ENCODE measurements at regions not wholly inside any gene's neighbourhood (a gene's known extent, or its start where the extent isn't known, plus 50 kb on each side); places are given as distances from the start of the nearest gene placed in this dataset.
"Not testable (repeated sequence)": the region's sequence is repeated elsewhere in the genome, so short reads cannot be mapped to it uniquely, and the experiment has no call there.

- no peak for DNase-seq (ENCODE audit: low spot score)
Measured at GRCh38 chr16:60137891-60138290, 1403.8 kb upstream of the GOT2 start.

- DNase-seq (ENCODE audit: low spot score) = no peak
Measured at GRCh38 chr16:60127196-60127595, 1393.1 kb upstream of the GOT2 start.

- not testable (repeated sequence) for DNase-seq (ENCODE audit: low spot score)
Measured at GRCh38 chr16:60126115-60126514, 1392.0 kb upstream of the GOT2 start.

GRCh38 chr16:60123392-60124023 lies 1389.4 kb upstream of the GOT2 start:
- DNase-seq (ENCODE audit: low spot score) = no peak

GRCh38 chr16:60120586-60120985 lies 1386.5 kb upstream of the GOT2 start:
- DNase-seq (ENCODE audit: low spot score) = no peak

DNA sequence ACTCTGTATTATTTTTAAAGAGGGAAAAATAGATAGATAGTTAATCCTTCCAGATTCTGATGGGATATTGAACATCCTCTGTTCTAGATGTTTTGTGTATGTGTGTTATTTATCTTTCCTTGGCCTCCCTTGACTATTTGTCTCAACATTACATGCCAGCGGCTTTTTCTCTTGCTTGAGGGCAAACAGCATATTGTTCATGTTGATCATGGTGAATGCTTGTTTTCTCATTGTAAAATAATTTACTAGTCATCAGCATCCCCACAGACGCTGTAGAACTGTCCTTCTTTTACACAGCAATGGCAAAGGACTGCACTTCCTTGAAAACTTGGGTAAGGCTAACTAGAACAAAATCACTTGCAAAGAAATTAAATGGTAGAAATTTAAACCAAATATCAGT lies 1376.4 kb upstream of the GOT2 start:
- DNase-seq (ENCODE audit: low spot score) = no peak

GRCh38 chr16:60107871-60108270 lies 1373.8 kb upstream of the GOT2 start:
- DNase-seq (ENCODE audit: low spot score) = no peak

DNA sequence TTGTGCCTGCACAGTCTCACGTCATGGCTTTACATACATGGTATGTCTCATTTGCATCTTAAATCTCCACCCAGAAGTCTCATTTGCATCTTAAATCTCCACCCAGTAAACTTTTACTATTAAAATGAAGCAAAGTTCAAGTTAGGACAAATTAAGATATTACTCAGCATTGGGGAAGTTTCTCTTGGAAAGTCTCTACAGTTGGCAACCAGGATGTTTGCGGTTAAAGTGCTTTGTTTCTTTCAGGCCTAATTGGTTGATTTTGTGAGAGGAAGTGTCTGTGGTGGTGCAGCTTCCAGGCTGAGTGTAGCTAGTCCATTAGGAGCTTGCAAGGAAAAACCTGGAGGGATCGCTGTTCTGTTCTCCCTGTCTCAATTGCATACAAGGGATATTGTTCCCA lies 1373.3 kb upstream of the GOT2 start:
- DNase-seq (ENCODE audit: low spot score) = no peak

DNA sequence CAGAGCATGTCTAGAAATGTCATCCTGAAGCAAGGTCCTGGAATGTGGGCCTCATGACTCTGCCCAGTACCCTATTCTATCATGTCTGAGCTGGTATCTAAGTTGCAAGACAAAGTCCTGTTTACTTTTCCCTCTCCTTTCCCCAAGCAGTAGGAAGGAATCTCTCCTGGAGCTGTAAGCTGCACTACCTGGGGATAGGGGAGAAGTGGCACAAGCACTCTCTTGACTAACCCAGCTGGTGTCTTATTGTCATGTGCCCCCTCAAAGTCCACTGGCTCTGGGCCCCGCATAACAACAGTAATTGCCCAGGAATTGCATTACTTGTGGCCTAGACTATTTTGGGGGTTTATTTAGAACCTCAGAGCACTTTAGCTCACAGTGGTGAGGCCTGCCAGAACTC lies 1366.3 kb upstream of the GOT2 start:
- DNase-seq (ENCODE audit: low spot score) = no peak

DNA sequence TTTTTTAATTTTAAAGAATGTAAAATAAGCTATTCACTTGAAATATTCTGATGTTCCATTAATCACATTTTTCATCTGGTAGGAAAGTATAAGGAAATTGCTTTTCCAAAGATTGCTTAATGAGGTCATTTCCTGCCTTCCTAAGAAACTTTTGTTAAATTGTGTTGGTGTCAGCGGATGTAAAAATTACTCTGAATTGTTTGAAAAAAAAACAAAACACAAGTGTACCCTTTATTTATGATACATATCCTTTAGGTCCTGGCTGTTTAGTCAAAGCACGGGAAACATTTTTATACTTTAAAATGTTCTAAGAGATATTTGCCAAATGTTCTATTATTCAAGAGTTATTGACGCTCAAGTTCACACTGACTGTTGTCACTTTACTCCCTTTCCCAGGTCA lies 1357.4 kb upstream of the GOT2 start:
- no peak for DNase-seq (ENCODE audit: low spot score)

GRCh38 chr16:60091071-60091470 lies 1357.0 kb upstream of the GOT2 start:
- no peak for DNase-seq (ENCODE audit: low spot score)

GRCh38 chr16:60087530-60087929 lies 1353.4 kb upstream of the GOT2 start:
- no peak for DNase-seq (ENCODE audit: low spot score)

GRCh38 chr16:60078819-60079218 lies 1344.7 kb upstream of the GOT2 start:
- not testable (repeated sequence) for DNase-seq (ENCODE audit: low spot score)

- DNase-seq (ENCODE audit: low spot score) = no peak
Measured at GRCh38 chr16:60077861-60078260, 1343.7 kb upstream of the GOT2 start.

- DNase-seq (ENCODE audit: low spot score) = no peak
Measured at GRCh38 chr16:60074378-60074777, 1340.3 kb upstream of the GOT2 start.

DNA sequence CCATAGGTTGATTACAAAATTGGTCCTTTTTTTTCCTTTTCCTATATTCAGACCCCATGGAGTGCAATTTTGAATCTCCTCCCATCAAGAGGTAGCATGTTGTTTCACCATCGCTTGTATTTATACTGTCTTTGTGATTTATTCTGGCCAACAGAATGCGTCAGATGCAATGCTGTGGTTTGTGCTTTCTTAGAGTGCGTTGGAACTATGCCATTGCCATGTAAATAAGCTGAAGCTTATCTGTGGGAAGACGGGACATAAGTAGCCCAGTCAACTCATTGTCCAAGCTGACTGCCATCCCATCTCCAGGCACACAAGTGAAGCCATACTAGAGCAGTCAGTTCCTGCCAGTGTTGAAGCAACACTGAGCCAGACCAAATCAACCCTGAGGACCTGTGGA lies 1339.3 kb upstream of the GOT2 start:
- DNase-seq (ENCODE audit: low spot score) = no peak

DNA sequence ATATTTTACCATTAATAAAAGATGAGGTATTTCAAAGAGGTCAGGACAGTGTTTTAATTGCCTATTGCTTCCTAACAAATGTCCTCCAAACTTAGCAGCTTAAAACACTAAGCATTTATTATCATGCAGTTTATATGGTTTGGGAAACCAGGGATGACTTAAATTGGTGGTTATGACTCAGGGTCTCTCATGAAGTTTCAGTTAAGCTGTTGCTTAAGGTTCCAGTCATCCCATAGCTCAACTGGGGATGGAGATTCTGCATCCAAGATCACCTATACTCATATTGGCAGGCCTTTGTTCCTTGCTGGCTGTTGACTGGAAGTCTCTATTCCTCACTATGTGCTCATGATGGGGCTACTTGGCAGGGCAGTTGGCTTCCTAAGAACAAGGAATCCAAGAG lies 1329.9 kb upstream of the GOT2 start:
- DNase-seq (ENCODE audit: low spot score) = no peak

DNA sequence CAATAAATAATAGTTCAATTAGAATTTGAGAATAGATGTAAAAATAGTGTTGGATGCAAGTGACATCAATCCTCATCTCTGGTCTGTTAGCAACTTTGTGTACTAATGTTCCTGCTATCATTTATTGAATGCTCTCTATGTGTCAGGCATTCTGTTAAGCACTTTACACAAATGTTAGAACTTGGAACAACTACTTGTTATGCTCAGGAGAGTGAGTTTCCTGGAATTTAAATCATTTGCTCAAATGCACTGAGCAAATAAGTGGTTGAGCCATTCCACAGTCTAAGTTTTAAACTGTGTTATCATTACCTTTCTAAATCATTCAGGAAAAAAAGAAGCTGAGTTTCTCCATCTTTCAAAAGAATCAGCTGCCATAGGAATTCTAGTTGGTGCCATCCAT lies 1327.3 kb upstream of the GOT2 start:
- no peak for DNase-seq (ENCODE audit: low spot score)

DNA sequence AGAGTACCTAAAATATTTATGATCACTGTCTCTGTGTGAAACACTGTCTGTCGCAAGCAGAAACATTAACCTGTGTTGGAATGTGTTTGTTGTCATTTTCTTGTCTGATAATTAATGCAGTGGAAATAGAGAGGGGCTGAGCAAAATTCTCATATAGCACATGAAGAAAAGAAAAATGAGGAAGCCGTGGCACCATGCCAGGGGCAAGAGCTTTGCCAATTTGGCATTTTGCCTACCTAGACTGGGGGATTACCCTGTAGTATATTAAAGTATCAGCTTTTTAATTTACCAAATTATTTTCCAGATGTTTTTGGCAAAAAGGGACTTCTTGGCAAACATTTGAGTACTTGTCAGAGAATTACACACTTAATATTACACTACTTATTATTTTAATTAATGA lies 1326.6 kb upstream of the GOT2 start:
- no peak for DNase-seq (ENCODE audit: low spot score)

DNA sequence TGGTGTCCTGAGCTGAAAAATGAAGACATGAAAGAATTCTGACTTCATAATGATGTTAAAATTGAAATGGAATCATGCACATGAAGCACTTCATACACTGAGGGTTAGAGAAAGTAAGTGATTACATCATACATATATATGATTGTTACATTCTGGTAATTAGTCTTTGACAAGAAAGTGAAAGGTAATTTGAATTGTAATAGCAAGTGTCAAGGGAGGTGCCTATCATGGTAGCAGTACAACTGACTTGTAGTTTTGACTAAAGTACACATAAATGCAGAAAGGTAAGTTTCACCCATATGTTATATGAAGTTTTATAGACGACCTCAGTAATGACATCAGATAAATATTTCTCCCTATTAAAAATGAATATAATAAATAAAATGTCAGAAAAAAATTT lies 1325.0 kb upstream of the GOT2 start:
- DNase-seq (ENCODE audit: low spot score) = no peak

- no peak for DNase-seq (ENCODE audit: low spot score)
Measured at GRCh38 chr16:60041671-60042070, 1307.6 kb upstream of the GOT2 start.

DNA sequence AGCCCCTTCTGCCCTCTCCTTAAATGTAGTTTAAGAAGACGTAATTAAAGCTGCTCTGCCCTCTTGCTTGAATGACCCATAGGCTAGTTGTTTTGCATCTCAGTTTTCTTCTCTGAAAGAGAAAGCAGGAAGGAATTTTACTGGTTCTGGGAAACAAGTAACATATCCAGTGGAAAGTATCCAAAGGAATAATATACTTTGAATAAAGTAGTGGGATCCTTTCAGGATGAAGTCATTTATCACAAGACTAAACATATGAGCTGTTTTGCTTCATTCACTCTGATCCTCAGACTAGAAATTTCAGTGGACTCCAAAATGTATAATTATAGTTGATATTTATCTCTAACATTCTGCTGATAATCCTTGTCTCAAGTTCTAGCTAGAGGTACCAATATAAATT lies 1297.6 kb upstream of the GOT2 start:
- DNase-seq (ENCODE audit: low spot score) = no peak

DNA sequence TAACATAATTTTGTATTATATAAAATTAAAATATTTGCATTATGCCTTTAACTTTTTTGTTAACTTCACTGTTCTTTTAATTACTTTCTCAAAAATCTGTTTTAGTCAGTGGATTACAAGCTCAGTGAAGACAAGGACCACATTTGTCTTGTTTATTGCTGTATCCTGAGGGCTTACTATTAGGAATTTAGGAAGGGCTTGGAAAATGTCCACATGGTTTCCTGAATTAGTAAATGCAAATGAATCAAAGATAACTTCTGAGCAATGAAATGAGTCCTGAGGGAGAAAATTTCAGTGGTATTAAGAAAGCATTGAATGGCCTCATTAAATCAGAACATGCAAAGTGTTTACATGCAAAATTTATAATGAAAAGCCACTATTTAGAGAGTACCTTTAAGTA lies 1293.2 kb upstream of the GOT2 start:
- DNase-seq (ENCODE audit: low spot score) = no peak

GRCh38 chr16:60013076-60013475 lies 1279.0 kb upstream of the GOT2 start:
- DNase-seq (ENCODE audit: low spot score) = no peak

- DNase-seq (ENCODE audit: low spot score) = no peak
Measured at GRCh38 chr16:60001523-60001922, 1267.4 kb upstream of the GOT2 start.
